Lower leg skin (tissue), 4 donors: ENCODE measurements at regions not wholly inside any gene's neighbourhood (a gene's known extent, or its start where the extent isn't known, plus 50 kb on each side); places are given as distances from the start of the nearest gene placed in this dataset.

Source experiments
- DNase-seq, 2 donors: peaks; one replicate each; pipeline ENCODE4 v3.0.0-alpha.2; 2019; ENCODE audit warnings: low spot score in 2 of 2
- H3K4me3 ChIP-seq: fragments of 200-600 bp; sonication (generic); 2 replicates; pipeline ENCODE4 v1.5.1; 2017; ENCODE audit warnings: mild to moderate bottlenecking, low read depth; ENCODE audit not compliant: poor library complexity, severe bottlenecking
- CTCF ChIP-seq, 3 donors: fragments of 450-650 bp; IDR thresholded peaks; one replicate each; pipeline ENCODE4 v1.5.1; 2016; ENCODE audit warnings: antibody characterized with exemption in 3 of 3, mild to moderate bottlenecking in 3 of 3, moderate library complexity in 2 of 3
- POLR2A ChIP-seq, 2 donors: fragments of 450-650 bp; IDR thresholded peaks; one replicate each; pipeline ENCODE4 v1.6.1; 2016 to 2017; ENCODE audit warnings: antibody characterized with exemption in 2 of 2, mild to moderate bottlenecking in 1 of 2, moderate library complexity in 1 of 2
- WGBS, 2 donors: methylation state at CpG; one replicate each; pipeline ENCODE4 v1.1.5; 2018; 5-methylcytosine and 5-hydroxymethylcytosine counted together
- intact Hi-C: fragments of 100-400 bp; cut with DNase I; formaldehyde crosslinking; loops from one replicate; pipeline ENCODE4 v1.15.0; 2023; ENCODE audit warnings: low total_unique reads

GRCh38 chr2:240286596-240286995 is 146.1 kb upstream of the OTOS start:
- intact Hi-C loops, result no loop called here
- TF ChIP-seq POLR2A (IDR thresholded peaks at IDR 0.05), result no peak
- TF ChIP-seq CTCF (IDR thresholded peaks at IDR 0.05), result no peak
- no peak overlapping the region for H3K4me3 ChIP-seq
- DNase-seq, result no peak
- WGBS, 2 donors, result 64 to 67% methylated on average over 4 to 6 of the region's 6 CpGs

DNA sequence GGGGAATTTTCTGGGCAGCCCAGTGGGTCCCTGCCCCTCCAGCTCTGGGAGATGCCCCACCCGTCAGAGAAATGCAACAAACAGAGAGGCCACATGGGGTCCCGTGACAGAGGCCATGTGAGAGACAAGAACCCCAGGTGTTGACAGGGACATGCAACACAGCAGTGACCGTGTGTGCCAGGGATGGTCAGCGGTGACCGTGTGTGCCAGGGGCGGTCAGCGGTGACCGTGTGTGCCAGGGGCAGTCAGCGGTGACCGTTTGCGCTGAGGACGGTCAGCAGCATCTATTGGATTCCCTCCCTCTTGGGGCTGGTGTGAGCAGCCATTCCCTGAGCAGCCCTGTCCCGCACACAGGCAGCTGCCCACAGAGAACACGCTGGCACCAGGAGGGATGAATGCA is 146.6 kb upstream of the OTOS start:
- DNase-seq, result peak in 1 of 2 donors; percentile 66
- no peak overlapping the region for H3K4me3 ChIP-seq
- intact Hi-C loops, result no loop called here
- no peak for TF ChIP-seq POLR2A (IDR thresholded peaks at IDR 0.05)
- WGBS, 2 donors, result 83 to 86% methylated on average over 14 of the region's 14 CpGs

DNA sequence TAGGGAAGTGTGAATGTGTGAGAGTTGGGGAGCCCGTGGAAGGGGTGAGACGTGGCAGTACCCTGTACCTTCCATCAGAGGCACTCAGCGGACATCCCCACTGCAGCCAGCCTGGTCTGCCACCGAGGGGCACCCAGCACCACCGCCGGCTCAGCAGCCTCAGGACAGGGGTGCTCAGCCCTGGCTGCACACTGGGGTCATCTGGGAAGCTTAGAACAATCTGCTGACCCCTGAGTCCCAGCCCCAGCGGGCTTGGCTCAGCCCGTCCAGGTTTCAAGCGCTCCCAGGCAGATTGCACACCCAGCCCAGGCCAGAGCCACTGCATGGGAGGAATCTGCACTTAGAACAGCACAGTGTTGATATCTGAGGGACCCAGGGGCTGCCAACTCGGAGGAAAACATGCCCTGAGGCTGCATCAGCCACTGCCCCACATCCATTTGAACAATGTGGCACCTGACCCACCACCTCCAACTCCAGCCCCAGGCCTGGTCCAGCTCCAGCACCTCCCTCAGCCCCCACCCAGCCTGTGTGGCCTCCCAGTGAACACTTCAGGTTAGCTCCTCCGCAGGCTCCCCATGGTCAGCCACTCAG is 147.1 kb upstream of the OTOS start:
- DNase-seq, result peak in 1 of 2 donors; percentile 74
- TF ChIP-seq POLR2A (IDR thresholded peaks at IDR 0.05) (no peak), CTCF (IDR thresholded peaks at IDR 0.05) (no peak)
- WGBS, 2 donors, result 69 to 83% methylated on average over 8 to 9 of the region's 11 CpGs
- H3K4me3 ChIP-seq, result no peak overlapping the region
- intact Hi-C loops, result no loop called here

- intact Hi-C loops, result no loop called here
- H3K4me3 ChIP-seq, result no peak overlapping the region
- no peak for DNase-seq
- WGBS, 2 donors, result 84 to 89% methylated on average over 5 to 7 of the region's 7 CpGs
- no peak for TF ChIP-seq POLR2A (IDR thresholded peaks at IDR 0.05)
- no peak for TF ChIP-seq CTCF (IDR thresholded peaks at IDR 0.05)
Observed at GRCh38 chr2:240288087-240288521, 147.4 kb upstream of the GPC1 start.

DNA sequence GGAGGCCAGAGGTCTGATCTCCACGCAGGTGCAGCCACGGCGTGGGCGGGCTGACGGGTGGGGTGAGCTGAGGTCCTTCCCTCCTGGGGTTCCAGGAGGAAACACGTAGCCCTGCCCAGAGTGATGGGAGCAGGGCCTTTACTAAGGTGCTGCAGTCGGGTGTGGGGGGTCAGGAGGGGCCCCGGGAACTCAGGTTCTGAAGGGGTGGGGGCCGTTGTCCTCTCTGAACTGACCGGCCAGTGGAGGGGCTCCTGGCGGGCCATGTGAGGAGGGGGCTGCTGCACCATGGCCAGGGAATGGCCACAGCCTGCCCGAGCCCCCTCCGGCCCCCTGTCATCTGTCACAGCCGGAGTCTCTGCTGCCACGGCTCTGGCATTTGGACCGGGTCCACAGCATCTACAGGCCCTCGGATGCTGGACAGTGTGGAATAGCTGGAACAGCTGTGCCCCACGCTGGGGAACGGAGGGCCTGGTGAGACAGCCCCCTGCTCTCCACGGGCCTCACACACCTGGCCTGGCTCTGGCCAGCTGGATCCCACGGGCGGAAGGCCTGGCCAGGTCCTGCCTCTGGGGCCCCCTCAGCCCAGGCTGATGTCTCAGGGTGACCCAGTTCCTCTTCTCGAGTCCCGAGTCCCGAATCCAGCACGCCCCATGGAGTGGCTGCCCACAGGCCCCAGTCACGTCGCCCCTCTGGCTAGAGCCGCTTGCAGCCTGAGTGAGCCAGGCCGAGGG is 145.6 kb upstream of the GPC1 start:
- DNase-seq, result peak in 1 of 2 donors; percentile 84
- TF ChIP-seq CTCF (IDR thresholded peaks at IDR 0.05), result no peak
- TF ChIP-seq POLR2A (IDR thresholded peaks at IDR 0.05), result no peak
- H3K4me3 ChIP-seq, result no peak overlapping the region
- 74 to 84% methylated on average over 20 of the region's 30 CpGs for whole genome bisulfite sequencing, 2 donors
- intact Hi-C loops, result no loop called here

GRCh38 chr2:240290432-240291336 is 144.8 kb upstream of the GPC1 start:
- no peak overlapping the region for H3K4me3 ChIP-seq
- WGBS, 2 donors, result 89 to 91% methylated on average over 25 to 27 of the region's 30 CpGs
- intact Hi-C loops, result no loop called here
- DNase-seq, result peak in 1 of 2 donors; percentile 72
- TF ChIP-seq CTCF (IDR thresholded peaks at IDR 0.05) (no peak), POLR2A (IDR thresholded peaks at IDR 0.05) (no peak)
